Caco-2 (cell line): ENCODE measurements at regions not wholly inside any gene's neighbourhood (a gene's known extent, or its start where the extent isn't known, plus 50 kb on each side); places are given as distances from the start of the nearest gene placed in this dataset.

Source experiments
- BruUV-seq: library from RNA; stranded (reverse); fragments of 400-500 nt; replicated peaks from 2 replicates; lab custom pipeline; 2021; lab: Mats Ljungman, UMichigan
- CTCF ChIA-PET: fragments of 300-600 bp; sonication (Branson Sonifier 250); formaldehyde crosslinking; loops from one replicate; lab custom pipeline; 2022; ENCODE audit warnings: antibody characterized with exemption; lab: Charles Lee
- POLR2A ChIA-PET: fragments of 300-600 bp; sonication (Branson Sonifier 250); formaldehyde crosslinking; loops from one replicate; lab custom pipeline; 2022; ENCODE audit warnings: antibody characterized with exemption; lab: Charles Lee
- DNase-seq, 2 experiments: peaks; one replicate each; pipeline versions ENCODE4 v3.0.0 to v3.0.0-alpha.2; 2020 to 2022
- H3K27me3 ChIP-seq: replicated peaks from 2 replicates; pipeline ENCODE4 v1.6.0; 2011; ENCODE audit warnings: low read length; ENCODE audit not compliant: control insufficient read depth, insufficient read depth
- H3K36me3 ChIP-seq: 2 replicates; pipeline ENCODE4 v1.5.1; 2011; ENCODE audit warnings: low read length; ENCODE audit not compliant: control insufficient read depth, insufficient read depth
- H3K4me1 ChIP-seq: fragments of 250-450 bp; sonication (Bioruptor Pico); 2 replicates; pipeline ENCODE4 v1.5.1; 2020; ENCODE audit warnings: mild to moderate bottlenecking
- H3K4me3 ChIP-seq: 2 replicates; pipeline ENCODE4 v1.5.1; 2011; ENCODE audit warnings: low read depth, mild to moderate bottlenecking, control low read depth, low read length
- H3K9me3 ChIP-seq: fragments of 250-450 bp; sonication (Bioruptor Pico); 2 replicates; pipeline ENCODE4 v1.5.1; 2020; ENCODE audit warnings: mild to moderate bottlenecking, moderate library complexity
- H3K27ac Mint-ChIP-seq: one replicate; pipeline ENCODE4 v1.8.0; 2022; ENCODE audit warnings: mixed read lengths; ENCODE audit not compliant: unreplicated experiment
- H3K27me3 Mint-ChIP-seq: one replicate; pipeline ENCODE4 v1.8.0; 2022; ENCODE audit warnings: mixed read lengths; ENCODE audit not compliant: insufficient read depth, unreplicated experiment
- H3K36me3 Mint-ChIP-seq: one replicate; pipeline ENCODE4 v1.8.0; 2022; ENCODE audit warnings: mild to moderate bottlenecking, mixed read lengths; ENCODE audit not compliant: insufficient read depth, unreplicated experiment
- H3K4me1 Mint-ChIP-seq: one replicate; pipeline ENCODE4 v1.8.0; 2022; ENCODE audit warnings: low read depth, mixed read lengths; ENCODE audit not compliant: unreplicated experiment
- H3K4me3 Mint-ChIP-seq: one replicate; pipeline ENCODE4 v1.8.0; 2022; ENCODE audit warnings: mild to moderate bottlenecking, moderate library complexity, mixed read lengths; ENCODE audit not compliant: unreplicated experiment
- H3K9me3 Mint-ChIP-seq: one replicate; pipeline ENCODE4 v1.8.0; 2022; ENCODE audit warnings: mixed read lengths; ENCODE audit not compliant: unreplicated experiment
- intact Hi-C: fragments of 100-400 bp; cut with micrococcal nuclease; formaldehyde crosslinking; loops from one replicate; pipeline ENCODE4 v1.10.0; 2022; ENCODE audit not compliant: unreplicated experiment
- TF ChIP-seq, protein P1 (sequence below), 2 experiments: fragments of 200-600 bp in 1 of 2; IDR thresholded peaks; 1 replicate in 1 of 2; 2 replicates in 1 of 2; pipeline versions ENCODE4 v1.5.1 to v1.8.0; 2011 to 2022; ENCODE audit warnings: antibody characterized with exemption in 1 of 2, control low read depth in 1 of 2, inconsistent platforms in 1 of 2, low read depth in 1 of 2, low read length in 1 of 2, mild to moderate bottlenecking in 1 of 2, moderate library complexity in 1 of 2; ENCODE audit not compliant: insufficient read depth in 1 of 2, severe bottlenecking in 1 of 2, unreplicated experiment in 1 of 2

DNA sequence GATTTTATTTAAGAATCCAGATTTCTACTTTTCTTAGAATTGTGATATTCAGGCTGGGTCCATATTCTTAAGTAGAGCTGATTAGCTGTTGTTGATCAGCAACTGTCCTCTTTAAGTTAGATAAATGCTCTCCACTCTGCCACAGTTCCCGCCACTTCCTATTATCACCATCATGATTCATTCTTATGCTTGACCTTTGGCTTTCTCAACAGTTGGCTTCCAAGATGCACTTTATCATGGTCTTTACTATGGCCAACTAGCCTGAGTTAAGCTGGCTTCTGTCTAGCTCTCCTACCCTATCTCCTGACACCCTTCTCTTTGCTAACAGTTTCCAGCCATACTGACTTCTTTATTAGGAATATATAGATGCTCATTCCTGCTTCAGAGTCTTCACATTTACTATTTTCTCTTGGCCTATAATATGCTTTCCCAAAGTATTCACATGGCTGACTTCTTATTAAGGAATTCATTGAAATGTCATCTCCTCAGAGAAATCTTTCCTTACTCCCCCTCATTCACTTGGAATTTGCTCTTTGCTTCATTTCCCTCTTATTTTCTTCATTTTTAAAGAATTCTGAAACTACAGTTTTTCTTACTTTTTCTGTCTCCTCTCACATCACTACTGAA, 149.0 kb upstream of the IGF1 start:
- H3K27me3 Mint-ChIP-seq: no peaks in the 10 kb centered on the region
- H3K36me3 ChIP-seq: no peaks in the 10 kb centered on the region
- H3K4me3 Mint-ChIP-seq: no peak overlapping the region
- H3K36me3 Mint-ChIP-seq: no peaks in the 10 kb centered on the region
- TF ChIP-seq, protein P1, sequence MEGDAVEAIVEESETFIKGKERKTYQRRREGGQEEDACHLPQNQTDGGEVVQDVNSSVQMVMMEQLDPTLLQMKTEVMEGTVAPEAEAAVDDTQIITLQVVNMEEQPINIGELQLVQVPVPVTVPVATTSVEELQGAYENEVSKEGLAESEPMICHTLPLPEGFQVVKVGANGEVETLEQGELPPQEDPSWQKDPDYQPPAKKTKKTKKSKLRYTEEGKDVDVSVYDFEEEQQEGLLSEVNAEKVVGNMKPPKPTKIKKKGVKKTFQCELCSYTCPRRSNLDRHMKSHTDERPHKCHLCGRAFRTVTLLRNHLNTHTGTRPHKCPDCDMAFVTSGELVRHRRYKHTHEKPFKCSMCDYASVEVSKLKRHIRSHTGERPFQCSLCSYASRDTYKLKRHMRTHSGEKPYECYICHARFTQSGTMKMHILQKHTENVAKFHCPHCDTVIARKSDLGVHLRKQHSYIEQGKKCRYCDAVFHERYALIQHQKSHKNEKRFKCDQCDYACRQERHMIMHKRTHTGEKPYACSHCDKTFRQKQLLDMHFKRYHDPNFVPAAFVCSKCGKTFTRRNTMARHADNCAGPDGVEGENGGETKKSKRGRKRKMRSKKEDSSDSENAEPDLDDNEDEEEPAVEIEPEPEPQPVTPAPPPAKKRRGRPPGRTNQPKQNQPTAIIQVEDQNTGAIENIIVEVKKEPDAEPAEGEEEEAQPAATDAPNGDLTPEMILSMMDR (IDR thresholded peaks at IDR 0.05; ENCODE audit: insufficient read depth in 1 of 2, low read depth in 1 of 2, low read length in 1 of 2, severe bottlenecking in 1 of 2, unreplicated experiment in 1 of 2): no peak
- no peaks in the 10 kb centered on the region for H3K4me1 ChIP-seq
- H3K4me1 Mint-ChIP-seq: no peaks in the 10 kb centered on the region
- ChIA-PET CTCF (no interaction called here), POLR2A (no interaction called here)
- no peaks in the 10 kb centered on the region for H3K27me3 ChIP-seq
- no peak for DNase-seq
- peaks cover 10% of the 10 kb centered on the region; the same call in 1 of the 2 replicates for H3K9me3 ChIP-seq
- no TSS peak for BruUV-seq
- no peak overlapping the region for H3K4me3 ChIP-seq
- H3K27ac Mint-ChIP-seq: no peak overlapping the region
- peaks cover 5% of the 10 kb centered on the region for H3K9me3 Mint-ChIP-seq
- intact Hi-C loops: no loop called here

DNA sequence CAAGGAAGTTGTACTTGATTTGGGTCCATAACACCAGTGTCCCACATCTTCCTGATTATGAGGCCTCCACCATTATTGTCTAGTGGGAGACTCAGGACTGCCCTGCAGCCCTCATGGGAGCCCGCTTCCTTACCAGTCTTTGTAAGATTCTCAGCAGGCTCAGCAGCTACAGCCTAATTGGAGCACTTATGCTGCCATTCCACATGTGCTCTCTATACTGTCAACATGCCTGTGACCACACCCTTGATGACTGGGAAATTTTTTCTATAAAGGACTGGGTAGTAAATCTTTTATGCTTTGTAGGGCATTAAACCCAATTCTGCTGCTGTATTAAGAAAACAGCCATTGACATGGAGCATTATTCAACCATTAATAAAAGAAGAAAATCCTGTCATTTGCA, 145.5 kb upstream of the IGF1 start:
- TF ChIP-seq, protein P1 (IDR thresholded peaks at IDR 0.05; ENCODE audit: insufficient read depth in 1 of 2, low read depth in 1 of 2, low read length in 1 of 2, severe bottlenecking in 1 of 2, unreplicated experiment in 1 of 2): no peak
- no peak overlapping the region for H3K27ac Mint-ChIP-seq
- BruUV-seq: no TSS peak
- no peaks in the 10 kb centered on the region for H3K36me3 ChIP-seq
- no peaks in the 10 kb centered on the region for H3K4me1 Mint-ChIP-seq
- POLR2A ChIA-PET: no interaction called here
- peaks cover 5% of the 10 kb centered on the region for H3K9me3 Mint-ChIP-seq
- CTCF ChIA-PET: no interaction called here
- no peaks in the 10 kb centered on the region for H3K27me3 ChIP-seq
- H3K4me3 Mint-ChIP-seq: no peak overlapping the region
- DNase-seq: no peak
- no peak overlapping the region for H3K4me3 ChIP-seq
- H3K36me3 Mint-ChIP-seq: no peaks in the 10 kb centered on the region
- H3K9me3 ChIP-seq: peaks cover 10% of the 10 kb centered on the region; the same call in 1 of the 2 replicates
- intact Hi-C loops: no loop called here
- H3K4me1 ChIP-seq: no peaks in the 10 kb centered on the region
- H3K27me3 Mint-ChIP-seq: no peaks in the 10 kb centered on the region

DNA sequence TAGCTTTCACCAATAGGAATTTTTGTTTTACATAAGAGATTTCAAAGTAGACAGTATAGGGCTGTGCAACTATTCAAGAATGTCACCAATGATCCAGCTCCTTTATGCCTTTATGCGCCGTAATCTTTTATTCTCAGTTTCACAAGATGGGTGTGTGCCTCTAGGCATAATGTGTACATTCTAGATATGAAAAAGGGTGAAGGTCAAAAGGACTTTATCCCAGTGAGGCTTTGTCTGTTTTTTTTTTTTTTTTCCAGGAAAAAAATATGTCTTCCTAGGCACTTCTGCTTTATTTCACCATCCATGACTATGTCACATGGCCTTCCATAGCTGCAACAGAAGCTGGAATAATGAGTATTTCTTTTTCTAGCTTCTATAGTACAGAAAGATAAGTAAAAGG, 142.3 kb upstream of the IGF1 start:
- H3K9me3 Mint-ChIP-seq: peaks cover 5% of the 10 kb centered on the region
- H3K4me1 ChIP-seq: no peaks in the 10 kb centered on the region
- no peaks in the 10 kb centered on the region for H3K36me3 Mint-ChIP-seq
- peaks cover 3% of the 10 kb centered on the region for H3K27me3 Mint-ChIP-seq
- BruUV-seq: no TSS peak
- ChIA-PET POLR2A (no interaction called here), CTCF (no interaction called here)
- intact Hi-C loops: no loop called here
- peaks cover 10% of the 10 kb centered on the region; the same call in 1 of the 2 replicates for H3K9me3 ChIP-seq
- H3K4me3 ChIP-seq: no peak overlapping the region
- TF ChIP-seq, protein P1 (IDR thresholded peaks at IDR 0.05; ENCODE audit: insufficient read depth in 1 of 2, low read depth in 1 of 2, low read length in 1 of 2, severe bottlenecking in 1 of 2, unreplicated experiment in 1 of 2): no peak
- no peak for DNase-seq
- no peak overlapping the region for H3K4me3 Mint-ChIP-seq
- H3K27ac Mint-ChIP-seq: no peak overlapping the region
- H3K36me3 ChIP-seq: no peaks in the 10 kb centered on the region
- H3K27me3 ChIP-seq: no peaks in the 10 kb centered on the region
- H3K4me1 Mint-ChIP-seq: no peaks in the 10 kb centered on the region
